GM04504 (cell line): ENCODE measurements at regions not wholly inside any gene's neighbourhood (a gene's known extent, or its start where the extent isn't known, plus 50 kb on each side); places are given as distances from the start of the nearest gene placed in this dataset.

ENCODE experiments used
- DNase-seq: peaks from one replicate; pipeline ENCODE4 v3.0.0-alpha.2; 2012; ENCODE audit warnings: low read depth

- DNase-seq: no peak
These were observed 181.7 kb downstream of the MTRR start for GRCh38 chr5:8050616-8051175.

- DNase-seq: no peak
These were observed 184.3 kb downstream of the MTRR start for GRCh38 chr5:8053270-8053669.

GRCh38 chr5:8057769-8058168 lies 188.8 kb downstream of the MTRR start:
- no peak for DNase-seq

- no peak for DNase-seq
These were observed 189.8 kb downstream of the MTRR start for GRCh38 chr5:8058616-8059190.

GRCh38 chr5:8059337-8059736 lies 190.4 kb downstream of the MTRR start:
- no peak for DNase-seq

GRCh38 chr5:8060235-8060952 lies 191.4 kb downstream of the MTRR start:
- no peak for DNase-seq

- no peak for DNase-seq
These were observed 192.0 kb downstream of the MTRR start for GRCh38 chr5:8060953-8061429.

- DNase-seq: no peak
These were observed 193.6 kb downstream of the MTRR start for GRCh38 chr5:8062521-8062920.

- no peak for DNase-seq
These were observed 199.1 kb downstream of the MTRR start for GRCh38 chr5:8068078-8068477.

GRCh38 chr5:8070138-8070537 lies 201.2 kb downstream of the MTRR start:
- no peak for DNase-seq

- no peak for DNase-seq
These were observed 210.1 kb downstream of the MTRR start for GRCh38 chr5:8079056-8079455.

GRCh38 chr5:8081179-8081578 lies 212.2 kb downstream of the MTRR start:
- no peak for DNase-seq

GRCh38 chr5:8093669-8094068 lies 224.7 kb downstream of the MTRR start:
- no peak for DNase-seq

- DNase-seq: no peak
These were observed 225.4 kb downstream of the MTRR start for GRCh38 chr5:8094304-8094703.

- no peak for DNase-seq
These were observed 228.2 kb downstream of the MTRR start for GRCh38 chr5:8097146-8097545.

GRCh38 chr5:8098081-8098480 lies 229.1 kb downstream of the MTRR start:
- DNase-seq: no peak

- DNase-seq: no peak
These were observed 233.8 kb downstream of the MTRR start for GRCh38 chr5:8102714-8103113.

- DNase-seq: no peak
These were observed 245.8 kb downstream of the MTRR start for GRCh38 chr5:8114597-8115266.

- DNase-seq: no peak
These were observed 254.6 kb downstream of the MTRR start for GRCh38 chr5:8123559-8123958.

- DNase-seq: no peak
These were observed 265.7 kb downstream of the MTRR start for GRCh38 chr5:8134609-8135008.

GRCh38 chr5:8135742-8136141 lies 266.8 kb downstream of the MTRR start:
- DNase-seq: no peak

GRCh38 chr5:8136271-8136670 lies 267.3 kb downstream of the MTRR start:
- no peak for DNase-seq

- DNase-seq: no peak
These were observed 269.1 kb downstream of the MTRR start for GRCh38 chr5:8137941-8138550.
